Activated CD8-positive, alpha-beta memory T cell treated with anti-CD3 and anti-CD28 coated beads, Interleukin-2, amount 50 U/mL, for 24 hours (primary cell): ENCODE measurements at regions not wholly inside any gene's neighbourhood (a gene's known extent, or its start where the extent isn't known, plus 50 kb on each side); places are given as distances from the start of the nearest gene placed in this dataset.
"Not testable (repeated sequence)": the region's sequence is repeated elsewhere in the genome, so short reads cannot be mapped to it uniquely, and the experiment has no call there.

ENCODE experiments used
- DNase-seq: peaks from one replicate; pipeline ENCODE4 v3.0.0-alpha.2; 2020; ENCODE audit errors: extremely low read depth

DNA sequence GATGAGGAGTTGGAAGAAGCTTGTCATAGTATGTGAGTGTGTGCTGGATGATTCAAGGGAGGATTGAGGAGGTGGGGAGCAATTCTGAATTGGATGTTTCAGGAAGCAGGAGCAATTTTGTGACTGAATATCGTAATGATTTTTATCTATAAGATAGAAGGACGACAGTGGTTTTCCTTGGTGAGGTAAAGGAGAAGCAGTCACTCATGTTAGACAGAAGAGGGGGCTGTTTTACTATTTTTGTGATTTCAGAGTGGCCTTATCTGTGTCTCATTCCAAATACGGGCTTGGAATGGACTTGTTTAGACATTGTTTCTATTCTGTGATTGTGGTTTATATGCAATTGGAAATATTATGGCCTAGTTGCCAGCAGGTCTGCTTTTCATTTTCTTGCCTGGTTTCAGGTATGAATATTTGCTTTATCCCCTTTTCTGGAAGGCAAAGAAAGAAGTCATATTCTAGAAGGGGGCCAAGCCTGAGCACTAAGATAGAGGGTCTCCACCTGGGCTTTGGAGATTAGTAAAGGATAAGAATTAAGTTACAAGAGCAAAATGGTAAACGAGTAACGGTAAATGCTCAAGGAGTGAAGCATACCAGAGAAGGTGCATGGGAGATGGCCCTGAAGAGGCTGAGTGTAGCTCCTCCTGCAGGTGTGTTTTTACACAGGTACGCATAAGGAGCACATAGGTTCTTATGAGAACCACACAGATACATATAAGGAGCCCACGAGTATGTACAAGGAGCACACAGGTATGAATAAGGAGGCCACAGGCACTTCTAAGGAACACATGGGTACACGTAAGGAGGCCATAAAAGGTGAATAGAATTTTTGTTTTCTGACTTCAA, 124.6 kb upstream of the KCNAB1 start:
- DNase-seq: no peak

DNA sequence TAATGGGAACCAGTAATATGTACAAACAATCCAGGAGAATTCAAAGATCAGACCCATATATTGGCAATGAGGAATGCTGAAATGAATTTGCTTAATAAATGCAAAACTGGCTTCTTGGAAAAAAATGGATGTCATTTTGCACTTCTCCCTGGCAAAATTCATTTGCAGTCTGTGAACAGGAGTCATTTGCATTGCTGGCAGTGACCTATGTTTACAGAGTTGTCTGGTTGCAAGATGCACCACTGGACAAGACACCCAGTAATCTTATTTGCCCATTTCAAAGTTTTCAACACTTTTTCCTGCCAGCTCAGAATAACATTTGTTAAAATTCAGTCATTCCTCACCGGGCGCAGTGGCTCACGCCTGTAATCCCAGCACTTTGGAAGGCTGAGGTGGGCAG, 123.5 kb upstream of the KCNAB1 start:
- DNase-seq: no peak

GRCh38 chr3:155998173-155998572, 122.2 kb upstream of the KCNAB1 start:
- not testable (repeated sequence) for DNase-seq

DNA sequence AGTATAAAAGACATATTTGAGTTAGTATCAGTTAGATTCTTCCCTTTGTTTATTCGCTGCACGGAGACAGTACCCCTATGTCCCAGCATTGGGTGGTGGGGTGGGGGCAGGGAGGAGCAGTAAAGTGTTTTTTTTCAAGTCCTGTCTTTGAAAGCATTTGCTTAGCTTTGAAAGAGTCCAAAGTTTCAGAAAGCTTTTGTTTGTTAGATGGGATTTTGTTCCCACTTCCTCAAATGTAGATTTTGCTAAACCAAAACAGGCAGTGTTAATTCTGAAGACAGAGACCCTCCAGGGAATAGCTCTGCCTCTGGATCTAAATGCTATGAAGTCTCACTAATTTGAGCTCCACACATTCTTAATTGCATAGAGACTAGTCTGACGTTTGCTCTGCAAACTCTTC, 114.6 kb upstream of the KCNAB1 start:
- no peak for DNase-seq

DNA sequence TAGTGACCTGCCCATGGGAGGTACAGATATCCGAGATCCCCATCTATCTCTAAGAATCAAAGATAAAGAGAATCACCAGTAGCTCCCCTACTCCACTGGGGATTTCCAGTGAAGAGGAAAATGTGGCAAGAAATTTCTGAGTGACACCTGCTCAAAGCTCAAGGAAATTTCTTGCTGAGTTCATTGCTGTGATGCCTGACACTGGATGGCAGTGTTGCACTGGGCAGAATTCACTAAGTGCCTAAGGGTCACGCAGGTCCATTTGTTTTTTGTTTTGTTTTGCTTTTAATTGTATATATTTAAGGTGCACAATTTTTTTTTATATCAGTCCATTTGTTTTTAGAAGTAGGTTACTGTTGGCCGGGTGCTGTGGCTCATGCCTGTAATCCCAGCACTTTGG, 109.5 kb upstream of the KCNAB1 start:
- no peak for DNase-seq

- DNase-seq: no peak
These were observed 105.9 kb upstream of the KCNAB1 start for GRCh38 chr3:156014489-156014888.

GRCh38 chr3:156016902-156017301, 103.5 kb upstream of the KCNAB1 start:
- no peak for DNase-seq

DNA sequence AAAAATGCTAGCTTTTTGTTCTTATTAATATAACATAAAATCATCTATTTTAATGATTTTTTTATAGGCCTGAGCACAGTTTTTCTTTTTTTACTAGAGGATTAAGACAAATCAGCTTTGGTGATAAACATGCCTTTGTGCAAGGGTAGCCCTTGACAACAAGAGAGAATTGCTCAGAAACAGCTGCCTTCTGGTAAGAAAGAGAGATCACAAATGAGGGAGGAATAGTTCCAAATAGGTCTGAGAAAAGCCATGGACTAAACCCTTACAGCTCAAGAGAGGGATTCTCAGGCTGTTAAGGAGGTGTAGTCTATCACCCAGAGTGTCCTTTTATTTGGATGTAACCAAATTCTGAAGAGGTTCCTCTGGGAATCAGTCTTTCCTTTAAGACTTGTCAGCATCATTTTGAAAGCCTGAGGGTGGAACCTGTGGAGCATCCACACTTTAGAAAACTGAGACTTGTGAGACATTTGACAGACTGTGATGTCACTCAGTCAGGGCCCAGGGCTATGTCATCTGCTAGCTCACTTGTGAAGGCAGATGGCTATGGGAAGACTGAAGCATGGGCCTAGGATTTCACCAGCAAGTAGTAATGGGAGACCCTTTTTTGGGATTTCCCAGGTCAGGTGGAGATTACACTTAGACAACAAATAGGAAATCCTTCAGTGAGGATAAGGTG, 102.9 kb upstream of the KCNAB1 start:
- no peak for DNase-seq

DNA sequence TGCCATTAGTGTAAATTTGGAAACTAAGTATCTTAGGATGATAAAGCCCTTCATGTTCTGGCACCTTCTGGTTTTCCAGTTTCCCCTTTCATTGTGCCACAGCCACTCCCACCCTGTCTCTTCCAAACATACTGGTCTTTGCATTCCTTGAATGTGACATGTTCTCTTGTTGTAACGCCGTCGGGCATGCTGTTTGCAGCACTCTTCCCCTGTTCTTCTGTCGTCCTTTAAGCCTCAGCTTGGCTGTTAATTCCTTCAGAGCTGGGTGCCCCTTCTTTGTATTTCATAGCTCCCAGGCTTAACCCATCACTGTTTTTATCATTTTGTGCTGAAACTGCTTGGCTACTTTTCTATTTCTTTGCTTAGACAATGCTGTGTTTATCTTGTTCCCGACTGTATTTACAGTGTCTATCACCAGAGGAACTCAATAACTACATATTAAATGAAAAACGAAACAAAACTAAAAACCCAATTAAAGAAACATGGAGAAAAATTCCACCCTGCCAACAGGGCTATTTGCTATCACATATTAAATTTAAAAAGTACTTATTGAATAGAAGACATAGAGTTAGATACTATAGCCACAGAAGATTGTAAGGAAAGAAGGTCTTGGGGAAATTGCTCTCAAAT, 95.4 kb upstream of the KCNAB1 start:
- no peak for DNase-seq

- DNase-seq: no peak
These were observed 91.2 kb upstream of the KCNAB1 start for GRCh38 chr3:156029208-156029607.

GRCh38 chr3:156030723-156031122, 89.7 kb upstream of the KCNAB1 start:
- DNase-seq: no peak

GRCh38 chr3:156033428-156033827, 87.0 kb upstream of the KCNAB1 start:
- DNase-seq: no peak

DNA sequence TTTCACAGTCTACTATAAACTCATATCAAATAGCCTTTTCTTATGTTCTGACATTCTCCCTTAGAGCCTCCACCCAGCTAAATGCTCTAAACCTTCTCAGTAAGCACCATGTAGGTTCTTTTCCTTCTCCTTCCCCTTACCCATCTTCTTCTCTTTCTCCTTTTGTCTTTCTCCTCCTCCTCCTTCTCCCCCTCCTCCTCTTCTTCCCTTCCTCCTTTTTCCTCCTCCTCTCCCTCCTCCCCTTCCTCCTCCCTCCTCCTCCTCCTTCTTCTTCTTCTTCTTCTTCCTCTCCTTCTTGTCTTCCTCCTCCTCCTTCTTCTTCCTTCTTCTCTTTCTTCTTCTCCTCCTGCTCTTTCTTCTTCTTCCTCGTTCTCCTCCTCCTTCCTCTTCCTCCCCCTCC, 85.2 kb upstream of the KCNAB1 start:
- no peak for DNase-seq

- DNase-seq: no peak
These were observed 83.9 kb upstream of the KCNAB1 start for GRCh38 chr3:156036258-156037053.

DNA sequence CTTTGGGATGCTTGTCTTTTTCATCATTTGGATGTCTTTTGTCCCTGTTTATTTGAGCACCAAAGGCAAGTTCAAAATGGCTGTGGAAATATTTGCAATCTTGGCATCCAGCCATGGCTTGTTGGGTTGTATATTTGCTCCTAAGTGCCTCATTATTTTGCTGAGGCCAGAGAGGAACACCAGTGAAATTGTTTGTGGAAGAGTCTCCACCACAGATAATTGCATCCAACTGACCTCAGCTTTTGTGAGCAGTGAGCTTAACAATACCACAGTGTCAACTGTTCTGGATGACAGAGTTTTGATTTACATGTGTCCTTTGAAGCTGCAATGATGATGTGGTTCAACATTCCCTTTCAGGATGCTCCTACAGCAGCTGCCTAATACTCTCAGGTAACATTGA, 83.0 kb upstream of the KCNAB1 start:
- no peak for DNase-seq

DNA sequence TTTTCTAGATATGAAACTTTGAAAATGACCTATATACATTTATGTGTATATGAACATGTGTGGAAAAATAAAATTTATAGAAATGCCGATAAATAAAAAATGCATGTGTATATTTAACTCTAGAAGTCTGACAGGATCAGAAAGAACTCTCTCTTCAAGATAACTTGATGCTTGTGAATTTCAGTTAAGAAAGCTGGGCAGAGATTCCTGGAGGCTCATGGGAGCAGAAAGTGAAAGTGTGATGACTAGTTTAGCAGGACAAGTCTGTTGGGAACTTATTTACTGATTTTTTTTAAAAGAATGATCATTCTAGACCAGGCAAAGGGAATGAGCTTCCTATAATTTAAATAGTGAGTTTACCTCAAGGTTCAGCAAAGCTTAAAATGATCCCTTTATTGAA, 81.5 kb upstream of the KCNAB1 start:
- DNase-seq: no peak

- DNase-seq: no peak
These were observed 80.3 kb upstream of the KCNAB1 start for GRCh38 chr3:156040041-156040440.

GRCh38 chr3:156041216-156041841, 79.0 kb upstream of the KCNAB1 start:
- not testable (repeated sequence) for DNase-seq

DNA sequence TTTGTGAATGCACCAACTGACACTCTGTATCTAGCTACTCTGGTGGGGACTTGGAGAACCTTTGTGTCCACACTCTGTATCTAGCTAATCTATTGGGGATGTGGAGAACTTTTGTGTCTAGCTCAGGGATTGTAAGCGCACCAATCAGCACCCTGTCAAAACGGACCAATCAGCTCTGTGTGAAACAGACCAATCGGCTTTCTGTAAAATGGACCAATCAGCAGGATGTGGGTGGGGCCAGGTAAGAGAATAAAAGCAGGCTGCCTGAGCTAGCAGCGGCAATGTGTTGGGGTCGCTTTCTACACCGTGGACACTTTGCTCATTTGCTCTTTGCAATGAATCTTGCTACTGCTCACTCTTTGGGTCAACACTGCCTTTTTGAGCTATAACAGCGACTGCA, 78.5 kb upstream of the KCNAB1 start:
- not testable (repeated sequence) for DNase-seq

- peak; percentile 4 for DNase-seq
These were observed 76.3 kb upstream of the KCNAB1 start for GRCh38 chr3:156043832-156044633.

DNA sequence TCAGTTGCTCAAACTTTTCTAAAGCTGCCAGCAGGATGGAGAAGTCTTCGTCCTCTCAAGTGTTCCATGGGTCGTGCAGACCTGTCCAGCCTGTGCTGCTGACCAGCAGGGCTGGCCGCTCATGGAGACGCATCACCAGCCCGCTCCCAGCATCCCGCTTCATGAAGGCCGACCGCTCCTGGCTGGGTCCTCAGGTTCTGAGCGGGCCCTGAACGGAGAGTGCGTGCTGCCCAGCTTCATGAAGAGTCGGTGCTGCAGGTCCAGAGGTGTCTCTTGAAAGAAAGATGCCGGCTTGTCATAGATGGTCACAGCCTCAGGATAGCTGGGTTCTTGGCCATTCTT, 75.8 kb upstream of the KCNAB1 start:
- DNase-seq: no peak
